Inflammatory macrophage treated with lipopolysaccharide for 4 hours (primary cell): ENCODE measurements at regions not wholly inside any gene's neighbourhood (a gene's known extent, or its start where the extent isn't known, plus 50 kb on each side); places are given as distances from the start of the nearest gene placed in this dataset.
"Not testable (repeated sequence)": the region's sequence is repeated elsewhere in the genome, so short reads cannot be mapped to it uniquely, and the experiment has no call there.

ENCODE experiments used
- DNase-seq: peaks from one replicate; pipeline ENCODE4 v3.0.0-alpha.2; 2020

DNA sequence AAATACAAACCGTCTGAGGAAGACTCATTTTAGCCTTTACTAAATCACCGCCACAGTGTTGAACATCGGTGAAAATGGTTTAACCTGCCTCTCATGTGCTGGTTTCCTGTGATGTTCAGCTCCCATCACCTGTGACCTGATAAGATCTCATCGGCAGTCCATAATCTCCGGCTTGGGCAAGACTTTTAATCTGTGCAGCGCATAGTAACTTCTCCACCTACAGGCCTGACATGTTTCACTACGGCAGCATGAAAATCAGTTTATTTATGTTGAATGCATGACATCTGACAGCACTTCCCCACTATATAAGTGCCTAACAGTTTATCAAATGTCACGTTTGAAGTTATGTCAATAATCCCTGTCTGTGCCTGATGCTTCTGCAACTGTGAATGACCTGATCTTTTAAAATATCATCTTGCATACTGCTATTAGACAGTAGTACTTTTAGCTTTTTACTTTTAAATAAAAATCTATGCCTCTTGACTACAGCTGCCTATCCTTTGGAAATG is 1919.8 kb upstream of the AGA start:
- DNase-seq = no peak

- DNase-seq = not testable (repeated sequence)
These were observed 1923.7 kb upstream of the AGA start for GRCh38 chr4:179365932-179366331.

DNA sequence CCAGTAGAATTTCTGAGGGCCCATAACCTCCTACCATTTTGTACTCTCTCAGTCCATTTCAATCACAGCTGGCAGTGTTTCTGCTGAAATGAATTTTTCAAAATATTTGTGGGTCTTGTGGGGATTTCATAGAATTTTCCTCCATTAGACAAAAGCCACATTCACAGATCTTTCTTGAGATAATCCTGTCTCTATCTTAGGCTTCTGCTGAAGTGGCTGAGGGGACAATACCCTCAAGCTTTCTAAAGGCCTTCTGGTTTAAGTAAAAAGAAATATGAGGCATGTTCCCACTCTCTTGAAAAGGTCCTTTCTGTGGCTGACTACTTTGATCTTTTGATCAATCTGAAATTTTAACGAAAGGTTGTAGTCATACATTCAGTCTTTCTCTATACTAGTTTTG is 1930.0 kb upstream of the AGA start:
- DNase-seq = no peak

- DNase-seq = no peak
These were observed 1930.5 kb upstream of the AGA start for GRCh38 chr4:179372746-179373145.

DNA sequence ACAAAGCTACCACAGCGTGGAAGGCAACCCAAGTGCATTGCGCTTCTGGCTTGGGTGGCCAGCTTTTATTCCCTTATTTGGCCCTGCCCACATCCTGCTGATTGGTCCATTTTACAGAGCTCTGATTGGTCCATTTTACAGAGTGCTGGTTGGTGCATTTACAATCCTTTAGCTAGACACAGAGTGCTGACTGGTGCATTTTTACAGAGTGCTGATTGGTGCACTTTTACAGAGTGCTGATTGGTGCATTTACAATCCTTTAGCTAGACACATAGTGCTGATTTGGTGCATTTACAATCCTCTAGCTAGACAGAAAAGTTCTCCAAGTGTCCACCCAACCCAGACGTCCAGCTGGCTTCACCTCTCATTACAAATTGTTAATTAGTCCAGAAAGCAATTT is 1936.6 kb upstream of the AGA start:
- not testable (repeated sequence) for DNase-seq

DNA sequence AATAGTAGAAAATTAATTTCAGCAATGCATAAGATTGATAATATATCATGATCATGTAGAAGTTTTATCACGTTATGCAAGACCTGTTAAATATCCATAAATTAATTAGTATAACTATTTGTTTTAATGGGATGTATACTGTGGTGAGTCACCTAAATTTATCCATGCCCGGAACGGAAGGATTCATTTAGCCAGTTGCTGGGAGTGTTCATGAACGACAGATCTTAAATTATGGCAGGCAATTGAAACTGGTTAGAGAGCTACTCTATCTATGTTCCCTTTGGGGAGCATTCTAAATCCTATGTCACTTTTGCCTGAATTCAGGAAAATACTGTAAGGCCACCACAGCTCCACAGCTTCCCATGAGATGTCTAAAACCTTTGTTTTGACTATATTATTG is 1950.5 kb upstream of the AGA start:
- no peak for DNase-seq

- DNase-seq = peak; percentile 39
These were observed 1956.2 kb upstream of the AGA start for GRCh38 chr4:179398414-179398813.

GRCh38 chr4:179399054-179399782 is 1957.0 kb upstream of the AGA start:
- DNase-seq = no peak

GRCh38 chr4:179415037-179415846 is 1973.0 kb upstream of the AGA start:
- DNase-seq = no peak

DNA sequence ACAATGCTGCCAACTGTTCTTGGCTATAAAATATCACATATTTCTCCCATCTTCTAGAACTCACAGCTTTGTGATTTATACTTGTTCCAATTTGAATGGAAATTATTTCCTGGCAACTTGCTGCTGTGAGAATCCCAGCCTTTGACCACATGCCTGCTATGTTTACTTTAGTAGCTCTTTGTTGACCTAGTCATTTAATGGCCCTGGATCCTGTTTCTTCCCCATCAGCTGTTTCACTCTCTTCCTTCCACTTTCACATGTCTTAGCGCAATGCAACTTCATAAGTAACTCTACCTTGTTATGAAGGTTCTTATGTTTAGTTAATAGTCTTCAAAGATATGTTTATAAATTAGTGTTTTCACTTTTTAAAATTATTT is 1973.6 kb upstream of the AGA start:
- DNase-seq = no peak

DNA sequence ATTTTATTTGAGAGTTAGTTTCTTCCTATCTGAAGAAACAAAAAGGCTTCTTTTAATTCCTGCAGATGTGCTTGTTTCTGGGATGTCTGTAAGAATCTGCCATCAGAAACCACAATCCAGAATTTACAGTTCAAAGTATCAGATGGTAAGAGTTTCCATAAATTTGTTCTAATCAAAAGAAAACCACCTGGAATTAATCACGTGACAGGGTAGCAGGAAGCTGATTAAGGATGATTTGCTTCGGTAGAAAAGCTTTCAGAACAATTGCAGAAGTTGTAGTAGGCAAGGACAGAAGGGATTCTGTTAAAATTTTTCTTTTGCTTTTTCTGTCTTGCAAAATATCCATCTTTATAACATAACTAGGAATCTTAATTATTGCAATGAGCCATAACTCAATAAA is 1975.1 kb upstream of the AGA start:
- DNase-seq = no peak

- DNase-seq = no peak
These were observed 1995.7 kb upstream of the AGA start for GRCh38 chr4:179437962-179438361.

- DNase-seq = no peak
These were observed 1999.4 kb upstream of the AGA start for GRCh38 chr4:179441596-179441995.

DNA sequence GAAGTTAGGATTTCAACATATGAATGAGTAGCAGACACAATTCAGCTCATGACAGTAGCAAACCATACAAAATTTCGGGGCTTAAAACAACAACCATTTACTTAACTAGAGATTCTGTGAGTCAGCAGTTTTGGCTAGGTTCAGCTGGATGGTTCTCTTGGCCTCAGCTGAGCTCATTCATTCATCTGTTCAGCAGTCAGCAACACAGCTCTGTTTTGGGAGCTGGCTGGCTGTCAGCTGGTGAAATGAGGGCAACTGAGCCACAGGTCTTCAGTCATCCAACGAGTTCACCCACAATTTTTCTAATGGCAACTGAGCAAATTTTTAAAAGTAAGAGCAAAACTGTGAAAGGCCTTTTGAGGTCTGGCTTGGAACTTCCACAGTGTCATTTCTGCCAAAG is 2005.1 kb upstream of the AGA start:
- DNase-seq = no peak

DNA sequence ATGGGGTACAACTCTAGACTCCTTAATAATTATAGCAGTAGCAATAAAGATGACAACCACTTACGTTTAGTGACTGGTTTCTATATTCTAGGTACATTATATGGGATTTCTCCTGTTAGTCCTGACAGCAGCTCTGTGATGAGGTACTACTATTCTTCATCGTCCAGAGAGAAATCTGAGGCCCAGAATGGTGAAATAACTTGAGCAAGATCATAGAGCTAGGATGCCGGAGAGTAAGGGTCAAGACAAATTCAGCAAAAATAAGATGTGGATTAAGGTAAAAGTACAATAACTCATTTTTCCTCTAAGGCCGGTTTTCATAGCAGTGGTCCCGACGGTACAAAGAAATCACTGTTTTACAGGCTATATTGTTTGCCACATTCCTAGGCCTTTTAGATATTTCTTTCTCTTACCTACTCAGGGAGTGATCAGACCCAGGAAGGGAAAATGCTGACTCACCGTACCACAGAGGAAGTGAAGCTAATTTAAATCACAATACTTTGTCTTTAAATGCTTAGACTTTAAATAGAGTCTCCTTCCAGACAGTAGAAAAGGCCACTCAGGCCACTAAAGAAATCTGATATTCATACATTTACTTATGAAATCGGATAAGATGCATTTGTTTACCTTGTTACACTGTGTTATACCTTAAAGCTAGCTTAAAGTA is 2023.0 kb upstream of the AGA start:
- no peak for DNase-seq

DNA sequence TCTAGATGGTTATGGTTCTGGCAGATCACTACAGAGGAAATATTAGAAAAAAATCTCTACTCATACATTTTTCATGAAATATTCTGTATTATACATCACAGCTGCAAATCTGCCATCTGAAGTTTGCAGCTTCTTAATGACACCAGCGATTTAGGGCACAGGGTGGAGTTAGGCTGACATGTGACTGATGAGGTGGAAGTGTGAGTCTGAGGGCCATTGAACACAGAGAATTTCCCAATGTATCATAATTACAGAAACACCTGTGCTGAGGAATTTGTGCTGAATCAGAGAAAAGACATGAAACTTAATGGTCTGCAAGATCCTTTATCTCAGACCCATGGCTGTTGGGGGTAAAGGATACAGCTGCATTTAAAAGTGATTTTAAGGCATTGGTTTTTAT is 2025.6 kb upstream of the AGA start:
- no peak for DNase-seq

GRCh38 chr4:179472164-179472563 is 2029.9 kb upstream of the AGA start:
- DNase-seq = no peak

DNA sequence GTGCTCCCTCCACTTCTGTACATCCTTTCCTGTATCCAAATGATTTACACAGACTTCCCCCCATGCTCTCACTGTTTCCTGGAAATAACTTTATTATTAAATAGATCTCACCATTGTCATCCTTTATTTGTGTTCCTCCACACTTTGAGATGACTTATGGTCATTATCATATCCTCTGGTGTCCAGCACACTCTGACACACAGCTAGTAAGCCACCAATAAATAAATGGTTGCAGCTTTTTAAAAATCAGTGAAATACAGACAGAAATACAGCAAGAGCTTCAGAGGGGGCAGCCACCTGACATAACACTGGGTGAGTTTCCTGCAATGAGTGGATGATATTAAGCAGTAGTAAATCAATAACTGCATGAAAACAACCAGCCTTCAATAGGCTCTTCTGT is 2036.4 kb upstream of the AGA start:
- no peak for DNase-seq

- DNase-seq = no peak
These were observed 2043.5 kb upstream of the AGA start for GRCh38 chr4:179485781-179486180.

DNA sequence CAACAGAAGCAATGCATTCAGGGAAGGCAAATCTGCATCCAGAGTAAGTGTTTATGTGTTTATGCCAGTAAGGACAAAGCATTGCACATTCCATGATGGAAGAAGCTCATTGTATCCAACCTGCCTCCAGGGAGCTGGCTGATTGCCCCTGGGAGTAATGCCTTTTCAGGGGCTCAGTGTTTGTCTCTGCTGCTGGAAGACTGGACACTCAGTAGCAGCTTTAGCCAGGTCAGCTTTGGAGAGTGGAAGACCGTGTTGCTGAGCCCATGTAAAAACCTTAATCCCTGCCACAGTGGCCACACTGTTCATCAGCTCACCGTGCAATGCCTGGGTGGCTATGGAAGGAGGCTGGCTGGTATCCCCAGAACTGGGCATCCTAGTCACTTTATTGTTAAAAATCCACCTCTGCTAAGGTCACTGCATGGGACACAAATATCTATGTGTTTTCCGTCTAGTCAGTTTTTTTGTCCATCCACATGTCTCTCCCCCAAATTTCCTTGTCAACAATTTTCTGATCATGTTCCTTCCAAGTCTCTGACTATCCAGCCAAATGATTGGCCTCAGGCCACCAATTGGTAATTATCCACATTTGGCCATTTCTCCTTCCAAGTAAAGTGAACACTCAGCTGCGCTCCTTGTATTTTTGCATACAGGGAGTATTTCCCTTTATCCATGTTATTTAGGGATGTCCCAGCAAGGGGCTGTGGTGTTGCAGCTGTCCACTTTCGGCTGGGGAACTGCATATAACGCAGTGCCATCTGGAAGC is 2044.5 kb upstream of the AGA start:
- no peak for DNase-seq

GRCh38 chr4:179492260-179493080 is 2050.2 kb upstream of the AGA start:
- DNase-seq = no peak

GRCh38 chr4:179503976-179504375 is 2061.7 kb upstream of the AGA start:
- DNase-seq = no peak
